Mesenchymal stem cell (in vitro differentiated cells and primary cell): ENCODE measurements at regions not wholly inside any gene's neighbourhood (a gene's known extent, or its start where the extent isn't known, plus 50 kb on each side); places are given as distances from the start of the nearest gene placed in this dataset.
A peak's percentile ranks its signal among the peaks of the same experiment; 100 is the strongest.
"Not testable (repeated sequence)": the region's sequence is repeated elsewhere in the genome, so short reads cannot be mapped to it uniquely, and the experiment has no call there.

ENCODE experiments used
- DNase-seq: peaks from one replicate; pipeline ENCODE4 v3.0.0-alpha.2; 2013
- H2AFZ ChIP-seq: one replicate; pipeline ENCODE4 v1.6.1; 2013; ENCODE audit warnings: low read depth, mild to moderate bottlenecking, control low read depth, inconsistent platforms, low read length, moderate library complexity
- H2AK5ac ChIP-seq: 2 replicates; pipeline ENCODE4 v1.6.1; 2013; ENCODE audit warnings: low read length, moderate library complexity, mild to moderate bottlenecking, inconsistent platforms; ENCODE audit not compliant: severe bottlenecking
- H2BK120ac ChIP-seq: one replicate; pipeline ENCODE4 v1.6.1; 2013; ENCODE audit warnings: low read depth, mild to moderate bottlenecking, inconsistent platforms, low read length, moderate library complexity
- H2BK12ac ChIP-seq, 2 experiments: one replicate each; pipeline ENCODE4 v1.6.1; 2013; ENCODE audit warnings: inconsistent platforms in 2 of 2, low read length in 2 of 2, mild to moderate bottlenecking in 2 of 2, moderate library complexity in 2 of 2, control low read depth in 1 of 2
- H2BK15ac ChIP-seq: one replicate; pipeline ENCODE4 v1.6.1; 2013; ENCODE audit warnings: mild to moderate bottlenecking, low read depth, inconsistent platforms; ENCODE audit not compliant: poor library complexity, severe bottlenecking
- H2BK5ac ChIP-seq: 2 replicates; pipeline ENCODE4 v1.6.1; 2013; ENCODE audit warnings: low read depth, mild to moderate bottlenecking, low read length, control low read depth, inconsistent platforms; ENCODE audit not compliant: poor library complexity, severe bottlenecking
- H3K14ac ChIP-seq, 2 experiments: one replicate each; pipeline ENCODE4 v1.6.1; 2013; ENCODE audit warnings: inconsistent platforms in 2 of 2, low read length in 2 of 2, control low read depth in 1 of 2, mild to moderate bottlenecking in 1 of 2, moderate library complexity in 1 of 2
- H3K18ac ChIP-seq, 2 experiments: one replicate each; pipeline ENCODE4 v1.6.1; 2013; ENCODE audit warnings: inconsistent platforms in 2 of 2, low read length in 2 of 2, control low read depth in 1 of 2, low read depth in 1 of 2, mild to moderate bottlenecking in 1 of 2
- H3K23ac ChIP-seq, 2 experiments: one replicate each; pipeline ENCODE4 v1.6.1; 2013; ENCODE audit warnings: inconsistent platforms in 2 of 2, low read length in 2 of 2, mild to moderate bottlenecking in 2 of 2, moderate library complexity in 2 of 2, control low read depth in 1 of 2
- H3K27ac ChIP-seq: 2 replicates; pipeline ENCODE4 v1.5.1; 2013; ENCODE audit warnings: mild to moderate bottlenecking, moderate library complexity, low read length, control low read depth, inconsistent platforms; ENCODE audit not compliant: poor library complexity, severe bottlenecking
- H3K27me3 ChIP-seq, 2 experiments: 2 replicates each; pipeline versions ENCODE4 v1.6.1 to v1.7.0; 2013; ENCODE audit warnings: low read length in 2 of 2, mild to moderate bottlenecking in 2 of 2, moderate library complexity in 2 of 2, control low read depth in 1 of 2, inconsistent platforms in 1 of 2; ENCODE audit not compliant: control insufficient read depth in 1 of 2, insufficient read depth in 1 of 2
- H3K36me3 ChIP-seq, 2 experiments: 2 replicates each; pipeline versions ENCODE4 v1.6.1 to v1.7.0; 2013; ENCODE audit warnings: low read length in 2 of 2, control low read depth in 1 of 2, inconsistent platforms in 1 of 2, low read depth in 1 of 2, mild to moderate bottlenecking in 1 of 2; ENCODE audit not compliant: insufficient read depth in 2 of 2, control insufficient read depth in 1 of 2
- H3K4ac ChIP-seq, 2 experiments: one replicate each; pipeline ENCODE4 v1.6.1; 2013; ENCODE audit warnings: inconsistent platforms in 2 of 2, low read length in 2 of 2, mild to moderate bottlenecking in 2 of 2, moderate library complexity in 2 of 2, control low read depth in 1 of 2, low read depth in 1 of 2
- H3K4me1 ChIP-seq: 2 replicates; pipeline ENCODE4 v1.6.1; 2013; ENCODE audit warnings: low read depth, low read length, control low read depth; ENCODE audit not compliant: control insufficient read depth, insufficient read depth
- H3K4me2 ChIP-seq: 2 replicates; pipeline ENCODE4 v1.6.1; 2013; ENCODE audit warnings: low read length, mild to moderate bottlenecking, inconsistent platforms; ENCODE audit not compliant: poor library complexity, severe bottlenecking
- H3K4me3 ChIP-seq, 2 experiments: 2 replicates each; pipeline versions ENCODE4 v1.5.1 to v1.7.0; 2013; ENCODE audit warnings: low read length in 2 of 2, mild to moderate bottlenecking in 2 of 2, control low read depth in 1 of 2, low read depth in 1 of 2; ENCODE audit not compliant: insufficient read depth in 1 of 2
- H3K79me1 ChIP-seq: replicated peaks from 2 replicates; pipeline ENCODE4 v1.6.1; 2013; ENCODE audit warnings: mild to moderate bottlenecking, control low read depth, low read length, inconsistent platforms; ENCODE audit not compliant: poor library complexity, severe bottlenecking
- H3K9ac ChIP-seq: 2 replicates; pipeline ENCODE4 v1.7.0; 2013; ENCODE audit warnings: mild to moderate bottlenecking, low read length, moderate library complexity
- H3K9me3 ChIP-seq: 2 replicates; pipeline ENCODE4 v1.7.0; 2013; ENCODE audit warnings: mild to moderate bottlenecking, low read length; ENCODE audit not compliant: control insufficient read depth
- H4K8ac ChIP-seq: one replicate; pipeline ENCODE4 v1.6.1; 2013; ENCODE audit warnings: inconsistent platforms, mild to moderate bottlenecking, low read length, moderate library complexity
- H4K91ac ChIP-seq: one replicate; pipeline ENCODE4 v1.6.1; 2013; ENCODE audit warnings: mild to moderate bottlenecking, low read length, inconsistent platforms
- WGBS: methylation state at CpG from one replicate; pipeline ENCODE4 v1.1.7; 2013; ENCODE audit warnings: mixed read lengths; 5-methylcytosine and 5-hydroxymethylcytosine counted together

DNA sequence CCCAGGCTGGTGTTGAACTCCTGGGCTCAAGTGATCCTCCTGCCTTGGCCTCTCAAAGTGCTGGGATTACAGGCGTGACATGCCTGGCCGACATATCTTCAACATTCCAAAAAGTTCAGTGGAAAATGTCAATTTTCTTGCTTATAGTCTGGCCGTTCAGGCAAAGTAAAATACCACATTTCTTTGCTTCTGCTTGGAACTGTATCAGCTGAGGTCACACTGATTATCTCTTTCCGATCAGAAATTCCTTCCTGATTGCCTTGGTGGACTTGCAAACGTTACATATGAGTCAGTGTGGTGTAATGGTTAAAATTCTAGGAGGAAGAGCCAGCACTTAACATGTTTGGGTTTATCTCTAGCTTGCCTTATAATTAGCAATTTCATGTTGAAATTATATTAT is 170.6 kb upstream of the ERV3-1 start:
- H3K27me3 ChIP-seq, H3K79me1 ChIP-seq, H2BK5ac ChIP-seq, H2AFZ ChIP-seq, H2AK5ac ChIP-seq, H4K91ac ChIP-seq, H3K4ac ChIP-seq, H2BK12ac ChIP-seq, H3K4me1 ChIP-seq, H3K4me2 ChIP-seq, H4K8ac ChIP-seq, H3K9me3 ChIP-seq, H2BK120ac ChIP-seq, H3K27ac ChIP-seq, H3K36me3 ChIP-seq, H2BK15ac ChIP-seq, H3K23ac ChIP-seq, H3K9ac ChIP-seq, H3K18ac ChIP-seq, H3K4me3 ChIP-seq, H3K14ac ChIP-seq: not testable (repeated sequence)
- WGBS, result no CpG with 5 or more reads among the region's 5 CpGs
- DNase-seq, result peak; percentile 0

GRCh38 chr7:65150105-65150504 is 143.6 kb upstream of the ERV3-1 start:
- not testable (repeated sequence) for H2BK12ac ChIP-seq, H2BK5ac ChIP-seq, H3K27ac ChIP-seq, DNase-seq, H3K9ac ChIP-seq, H2BK120ac ChIP-seq, H3K4ac ChIP-seq, H2BK15ac ChIP-seq, H3K14ac ChIP-seq, H3K79me1 ChIP-seq, H3K4me1 ChIP-seq, H4K8ac ChIP-seq, H3K4me3 ChIP-seq, H2AK5ac ChIP-seq, H3K27me3 ChIP-seq, H4K91ac ChIP-seq, H3K9me3 ChIP-seq, H3K23ac ChIP-seq, H3K18ac ChIP-seq, H3K36me3 ChIP-seq, H3K4me2 ChIP-seq, H2AFZ ChIP-seq
- WGBS, result no CpG with 5 or more reads among the region's 3 CpGs

- H3K4ac ChIP-seq, H3K27ac ChIP-seq, H2BK12ac ChIP-seq, H3K4me1 ChIP-seq, H3K27me3 ChIP-seq, H3K79me1 ChIP-seq, H3K18ac ChIP-seq, H4K8ac ChIP-seq, H3K23ac ChIP-seq, H2BK5ac ChIP-seq, H2BK15ac ChIP-seq, H3K9ac ChIP-seq, H3K9me3 ChIP-seq, H4K91ac ChIP-seq, DNase-seq, H2AK5ac ChIP-seq, H3K4me2 ChIP-seq, H3K36me3 ChIP-seq, H2BK120ac ChIP-seq, H2AFZ ChIP-seq, H3K14ac ChIP-seq, H3K4me3 ChIP-seq: not testable (repeated sequence)
- 91% methylated on average over 1 of the region's 2 CpGs for WGBS
These were observed 139.8 kb upstream of the ERV3-1 start for GRCh38 chr7:65146118-65146914.

- not testable (repeated sequence) for H3K9ac ChIP-seq, H4K8ac ChIP-seq, H3K18ac ChIP-seq, H2BK15ac ChIP-seq, H3K36me3 ChIP-seq, H3K4ac ChIP-seq, H3K4me2 ChIP-seq, H4K91ac ChIP-seq, H3K4me1 ChIP-seq, H3K79me1 ChIP-seq, H3K27me3 ChIP-seq, H2BK5ac ChIP-seq, H3K14ac ChIP-seq, H2AK5ac ChIP-seq, H3K9me3 ChIP-seq, H2BK120ac ChIP-seq, H3K23ac ChIP-seq, H2AFZ ChIP-seq, H3K27ac ChIP-seq, H2BK12ac ChIP-seq, H3K4me3 ChIP-seq, DNase-seq
These were observed 139.2 kb upstream of the ERV3-1 start for GRCh38 chr7:65145710-65146109.
